ENCODE measurements at regions not wholly inside any gene's neighbourhood (a gene's known extent, or its start where the extent isn't known, plus 50 kb on each side); places are given as distances from the start of the nearest gene placed in this dataset.

- Mint-ChIP-seq H3K36me3 (no peaks in the 10 kb centered on the region), H3K27ac (no peak overlapping the region), H3K27me3 (no peaks in the 10 kb centered on the region), H3K9me3 (no peaks in the 10 kb centered on the region), H3K4me1 (no peaks in the 10 kb centered on the region), H3K4me3 (no peak overlapping the region)
- no peak for ATAC-seq (replicated peaks)
- DNase-seq = no peak
These were observed 197.4 kb upstream of the POU3F2 start for GRCh38 chr6:98636941-98637340.

DNA sequence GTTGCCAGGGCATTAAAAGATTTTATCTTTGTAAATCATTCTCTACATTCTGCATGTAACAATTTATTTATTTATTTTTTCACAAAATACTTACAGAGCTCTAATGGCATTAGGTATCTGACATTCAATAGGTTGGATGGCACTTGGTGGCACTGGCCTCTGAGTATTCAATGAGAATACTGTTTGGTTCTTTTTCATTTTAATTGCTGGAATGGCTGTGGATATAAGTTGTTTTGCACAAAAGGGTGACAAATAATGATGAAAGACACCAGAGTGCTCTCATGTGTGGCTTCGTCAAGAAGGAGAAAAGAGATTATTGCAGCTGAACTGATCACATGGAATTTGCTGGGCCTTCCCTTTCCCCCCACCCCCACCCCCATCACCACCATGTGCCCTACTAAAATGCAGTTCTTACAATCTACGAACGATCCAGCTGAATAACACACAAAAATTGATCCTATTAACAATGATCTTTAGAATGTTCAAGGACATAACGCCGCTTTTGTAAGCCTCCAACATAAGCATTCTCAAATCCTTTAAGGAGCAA, 195.2 kb upstream of the POU3F2 start:
- H3K4me1 Mint-ChIP-seq = no peaks in the 10 kb centered on the region
- no peaks in the 10 kb centered on the region for H3K27me3 Mint-ChIP-seq
- no peak overlapping the region for H3K4me3 Mint-ChIP-seq
- H3K9me3 Mint-ChIP-seq = no peaks in the 10 kb centered on the region
- no peak overlapping the region for H3K27ac Mint-ChIP-seq
- H3K36me3 Mint-ChIP-seq = no peaks in the 10 kb centered on the region
- no peak for DNase-seq
- ATAC-seq (replicated peaks) = no peak

- Mint-ChIP-seq H3K9me3 (no peaks in the 10 kb centered on the region), H3K36me3 (no peaks in the 10 kb centered on the region), H3K27me3 (no peaks in the 10 kb centered on the region), H3K4me1 (no peaks in the 10 kb centered on the region), H3K27ac (no peak overlapping the region), H3K4me3 (no peak overlapping the region)
- DNase-seq (no peak), ATAC-seq (replicated peaks) (no peak)
These were observed 194.0 kb upstream of the POU3F2 start for GRCh38 chr6:98640366-98640765.

DNA sequence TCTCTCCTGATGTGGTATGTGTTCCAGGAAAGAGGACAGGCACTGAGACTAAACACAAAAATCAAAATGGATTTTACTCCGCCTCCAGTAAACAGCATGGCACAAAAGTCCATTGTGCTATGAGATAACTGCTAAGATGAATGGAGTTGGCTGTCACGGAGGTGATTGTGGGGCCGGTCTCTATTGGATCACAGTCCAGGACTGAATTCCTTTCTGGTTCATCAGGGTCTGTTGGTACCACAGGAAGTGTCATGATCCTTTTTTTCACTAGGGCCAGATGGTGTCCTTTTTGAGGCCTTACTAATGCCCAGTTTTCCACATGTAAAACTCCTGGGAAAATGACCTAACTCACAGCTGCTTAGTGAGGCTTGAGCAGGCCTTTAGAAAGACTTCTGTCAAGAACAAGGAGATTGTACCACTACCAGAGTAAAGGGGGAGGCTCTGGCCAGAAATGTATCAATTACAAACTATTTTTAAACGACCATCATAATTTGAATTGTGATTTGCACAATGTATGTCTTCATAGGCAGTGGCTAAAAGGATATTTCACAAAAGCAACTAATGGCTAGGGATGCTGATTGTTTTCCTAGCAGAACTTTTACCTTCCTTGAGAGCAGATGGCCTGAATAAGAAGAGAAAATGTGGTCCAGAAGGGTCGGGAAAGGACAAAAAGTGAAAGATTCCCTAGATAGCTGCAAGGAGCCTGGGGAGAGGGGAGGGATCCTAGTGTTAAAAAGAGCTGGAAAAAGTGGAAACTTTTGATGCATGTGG, 192.2 kb upstream of the POU3F2 start:
- Mint-ChIP-seq H3K36me3 (no peaks in the 10 kb centered on the region), H3K27me3 (no peaks in the 10 kb centered on the region), H3K9me3 (no peaks in the 10 kb centered on the region)

DNA sequence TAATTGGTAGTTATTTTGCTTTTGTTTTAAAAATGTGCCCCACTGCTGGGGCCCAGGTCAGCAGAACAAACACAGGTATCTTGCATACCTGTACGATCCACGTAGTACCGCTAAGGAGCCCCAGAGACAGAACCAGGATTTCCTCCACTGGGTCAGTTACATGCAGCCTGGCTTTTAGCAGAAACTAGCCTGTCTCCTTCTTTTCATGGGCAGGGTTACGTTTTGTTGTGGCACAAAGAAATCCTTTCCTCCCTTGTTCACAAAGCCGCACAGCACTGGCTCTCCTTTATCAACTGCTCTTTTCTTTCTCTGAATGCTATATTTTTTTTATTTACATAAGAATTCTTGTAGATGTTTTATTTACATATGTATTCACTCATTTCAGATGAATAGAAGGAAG, 190.3 kb upstream of the POU3F2 start:
- H3K36me3 Mint-ChIP-seq = no peaks in the 10 kb centered on the region
- H3K27me3 Mint-ChIP-seq = no peaks in the 10 kb centered on the region
- ATAC-seq (replicated peaks) (no peak), DNase-seq (no peak)
- H3K4me3 Mint-ChIP-seq = no peak overlapping the region
- H3K4me1 Mint-ChIP-seq = no peaks in the 10 kb centered on the region
- H3K9me3 Mint-ChIP-seq = no peaks in the 10 kb centered on the region
- no peak overlapping the region for H3K27ac Mint-ChIP-seq

More for the DNA sequence above, 192.2 kb upstream of the POU3F2 start:
- ATAC-seq (replicated peaks) (no peak), DNase-seq (no peak)
- no peak overlapping the region for H3K4me3 Mint-ChIP-seq
- no peaks in the 10 kb centered on the region for H3K4me1 Mint-ChIP-seq
- H3K27ac Mint-ChIP-seq = no peak overlapping the region

- Mint-ChIP-seq H3K27ac (no peak overlapping the region), H3K36me3 (no peaks in the 10 kb centered on the region), H3K9me3 (no peaks in the 10 kb centered on the region), H3K27me3 (no peaks in the 10 kb centered on the region), H3K4me1 (no peaks in the 10 kb centered on the region), H3K4me3 (no peak overlapping the region)
- DNase-seq (no peak), ATAC-seq (replicated peaks) (no peak)
These were observed 186.0 kb upstream of the POU3F2 start for GRCh38 chr6:98648211-98648914.

GRCh38 chr6:98650941-98651340, 183.4 kb upstream of the POU3F2 start:
- no peaks in the 10 kb centered on the region for H3K9me3 Mint-ChIP-seq
- H3K36me3 Mint-ChIP-seq = no peaks in the 10 kb centered on the region
- no peak overlapping the region for H3K27ac Mint-ChIP-seq
- H3K4me1 Mint-ChIP-seq = no peaks in the 10 kb centered on the region
- H3K4me3 Mint-ChIP-seq = no peak overlapping the region
- DNase-seq = no peak
- ATAC-seq (replicated peaks) = no peak
- H3K27me3 Mint-ChIP-seq = no peaks in the 10 kb centered on the region

DNA sequence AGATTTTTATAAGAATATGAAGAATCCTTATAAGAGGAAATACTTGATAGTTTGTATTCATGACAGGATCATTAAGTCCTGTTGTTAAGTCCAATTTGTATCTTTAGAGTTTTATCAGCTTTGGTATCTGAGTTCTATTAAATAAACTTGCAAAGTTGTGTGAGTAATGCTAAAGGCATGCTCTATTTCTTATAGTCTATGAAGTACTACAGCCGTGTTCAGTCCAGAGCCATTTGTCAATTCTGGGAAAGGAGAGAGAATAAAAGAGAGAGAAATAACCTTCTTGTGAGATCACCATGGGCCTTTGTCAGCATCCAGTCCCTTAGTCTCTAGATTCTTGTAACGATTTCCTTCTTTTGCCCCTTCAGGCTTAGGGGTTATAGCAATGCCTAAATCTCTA, 181.2 kb upstream of the POU3F2 start:
- H3K27ac Mint-ChIP-seq = no peak overlapping the region
- H3K9me3 Mint-ChIP-seq = no peaks in the 10 kb centered on the region
- no peak for ATAC-seq (replicated peaks)
- no peaks in the 10 kb centered on the region for H3K36me3 Mint-ChIP-seq
- H3K27me3 Mint-ChIP-seq = no peaks in the 10 kb centered on the region
- no peak for DNase-seq
- H3K4me1 Mint-ChIP-seq = no peaks in the 10 kb centered on the region
- H3K4me3 Mint-ChIP-seq = no peak overlapping the region

DNA sequence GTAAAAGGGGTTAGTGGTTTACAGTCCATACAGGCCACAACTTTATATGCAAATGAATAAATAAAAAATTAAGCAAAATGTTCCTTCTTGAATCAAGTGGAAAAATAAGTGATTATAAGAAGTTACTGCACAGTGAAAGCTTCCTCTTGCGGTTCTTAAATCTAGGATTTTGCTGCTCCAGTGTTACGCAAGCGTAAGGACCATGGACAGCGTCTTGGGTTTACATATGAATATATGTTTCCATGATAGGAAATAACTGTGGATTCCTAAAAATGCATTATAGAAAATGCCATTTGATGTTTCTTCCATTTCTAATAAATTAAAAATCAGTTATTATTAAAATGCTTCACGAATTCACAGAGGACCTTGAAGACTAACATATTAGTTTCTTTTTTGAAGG, 176.6 kb upstream of the POU3F2 start:
- Mint-ChIP-seq H3K36me3 (no peaks in the 10 kb centered on the region), H3K9me3 (no peaks in the 10 kb centered on the region), H3K27ac (no peak overlapping the region), H3K4me3 (no peak overlapping the region), H3K27me3 (no peaks in the 10 kb centered on the region), H3K4me1 (no peaks in the 10 kb centered on the region)
- DNase-seq (no peak), ATAC-seq (replicated peaks) (no peak)

GRCh38 chr6:98669371-98669770, 165.0 kb upstream of the POU3F2 start:
- Mint-ChIP-seq H3K4me1 (no peaks in the 10 kb centered on the region), H3K27me3 (no peaks in the 10 kb centered on the region), H3K9me3 (no peaks in the 10 kb centered on the region)

DNA sequence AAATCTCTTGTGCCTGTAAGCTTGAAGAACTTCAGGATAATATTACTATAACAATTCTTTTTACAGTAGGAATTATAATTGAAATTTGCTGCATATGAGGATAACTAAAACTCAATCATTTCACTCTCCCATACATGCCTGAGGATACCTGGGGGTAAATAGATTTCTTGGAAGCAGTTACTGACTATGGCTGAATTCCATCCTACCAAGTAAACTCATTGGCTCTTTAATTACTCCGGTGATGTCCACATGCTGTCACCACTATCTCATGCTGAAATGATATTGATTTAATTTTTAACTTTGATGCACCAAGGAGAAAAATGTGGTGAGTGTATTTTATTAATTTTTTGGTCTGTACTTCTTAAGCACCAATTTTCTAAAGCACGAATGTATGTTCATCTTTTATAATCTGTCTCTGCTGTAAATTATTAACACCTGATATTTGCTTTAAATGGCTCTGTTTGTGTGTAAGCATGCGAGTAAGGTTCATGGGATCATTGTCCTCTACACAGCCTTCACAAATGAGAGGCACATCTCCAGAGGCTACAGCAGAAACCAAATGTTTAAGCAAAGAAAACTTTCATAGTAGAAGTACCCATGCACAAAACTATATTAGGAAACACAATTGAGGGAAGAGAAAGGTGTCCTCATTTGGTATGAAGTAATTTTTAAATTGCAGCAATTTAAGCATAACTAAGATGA, 164.2 kb upstream of the POU3F2 start:
- Mint-ChIP-seq H3K27me3 (no peaks in the 10 kb centered on the region), H3K27ac (no peak overlapping the region), H3K36me3 (no peaks in the 10 kb centered on the region), H3K4me1 (no peaks in the 10 kb centered on the region), H3K9me3 (no peaks in the 10 kb centered on the region), H3K4me3 (no peak overlapping the region)
- ATAC-seq (replicated peaks) (no peak), DNase-seq (no peak)

More at GRCh38 chr6:98669371-98669770, 165.0 kb upstream of the POU3F2 start:
- ATAC-seq (replicated peaks) (no peak), DNase-seq (no peak)
- H3K27ac Mint-ChIP-seq = no peak overlapping the region
- no peak overlapping the region for H3K4me3 Mint-ChIP-seq
- no peaks in the 10 kb centered on the region for H3K36me3 Mint-ChIP-seq

DNA sequence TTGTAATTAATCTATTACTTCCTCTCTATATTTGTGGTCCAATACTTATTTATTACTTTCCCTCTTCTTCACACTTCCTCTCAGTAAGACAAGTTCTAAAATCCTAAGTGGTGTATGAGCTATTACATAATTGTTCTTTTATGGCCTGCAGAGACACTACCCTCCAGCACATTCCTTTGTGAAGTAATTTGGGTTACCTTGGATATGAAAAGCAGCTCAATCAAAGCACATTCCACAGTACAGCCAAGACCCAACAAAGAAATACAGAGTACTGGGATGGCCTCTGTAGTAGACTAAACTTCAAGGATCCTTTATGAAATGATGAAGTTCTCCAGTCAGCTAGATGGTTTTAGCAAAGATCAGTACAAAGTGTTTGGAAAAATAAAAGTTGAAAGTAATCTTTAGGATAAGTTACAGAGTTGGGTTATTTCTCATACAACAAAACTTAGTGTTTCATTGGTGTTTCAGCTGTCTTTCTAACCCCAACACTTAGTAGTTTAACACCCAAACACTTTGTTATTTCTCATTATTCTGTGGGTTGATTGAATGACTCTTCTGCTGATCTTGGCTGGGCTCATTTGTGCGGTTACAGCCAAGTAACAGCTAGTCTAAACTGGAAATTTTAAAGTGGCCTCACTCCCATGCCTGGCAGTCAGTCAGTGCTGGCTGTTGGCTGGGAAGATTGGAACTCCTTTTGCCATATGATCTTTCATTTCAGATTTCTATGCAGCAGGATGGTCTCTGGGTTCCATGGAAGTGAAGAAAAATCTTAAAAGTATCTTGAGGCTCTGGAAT, 161.5 kb upstream of the POU3F2 start:
- no peaks in the 10 kb centered on the region for H3K36me3 Mint-ChIP-seq
- H3K9me3 Mint-ChIP-seq = peaks cover 2 to 9% of the 10 kb centered on the region in 2 donors
- H3K4me3 Mint-ChIP-seq = no peak overlapping the region
- ATAC-seq (replicated peaks) = no peak
- no peak for DNase-seq
- no peak overlapping the region for H3K27ac Mint-ChIP-seq
- no peaks in the 10 kb centered on the region for H3K4me1 Mint-ChIP-seq
- no peaks in the 10 kb centered on the region for H3K27me3 Mint-ChIP-seq

DNA sequence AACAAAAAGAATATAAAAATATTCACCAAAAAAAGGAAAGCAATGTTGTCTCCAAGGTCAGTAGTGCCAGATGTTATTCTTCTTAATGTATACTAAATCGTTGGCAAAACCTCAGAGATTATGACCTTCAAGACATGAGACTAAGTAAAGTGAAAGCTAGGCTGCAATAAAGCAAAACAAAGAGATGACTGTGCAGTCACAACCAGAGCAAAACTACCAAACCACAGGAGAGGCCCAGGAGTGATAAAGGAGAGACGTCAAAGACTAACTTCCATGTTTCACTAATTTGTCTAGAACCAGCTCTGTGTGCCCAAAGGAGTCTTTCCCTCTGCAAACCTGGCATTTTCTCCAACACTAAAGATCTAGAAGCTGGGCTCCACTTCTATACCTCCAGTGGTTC, 155.9 kb upstream of the POU3F2 start:
- Mint-ChIP-seq H3K9me3 (peaks cover 2 to 13% of the 10 kb centered on the region in 2 donors), H3K27me3 (no peaks in the 10 kb centered on the region), H3K4me1 (no peaks in the 10 kb centered on the region), H3K4me3 (no peak overlapping the region), H3K36me3 (no peaks in the 10 kb centered on the region), H3K27ac (no peak overlapping the region)
- ATAC-seq (replicated peaks) = no peak
- DNase-seq = no peak

DNA sequence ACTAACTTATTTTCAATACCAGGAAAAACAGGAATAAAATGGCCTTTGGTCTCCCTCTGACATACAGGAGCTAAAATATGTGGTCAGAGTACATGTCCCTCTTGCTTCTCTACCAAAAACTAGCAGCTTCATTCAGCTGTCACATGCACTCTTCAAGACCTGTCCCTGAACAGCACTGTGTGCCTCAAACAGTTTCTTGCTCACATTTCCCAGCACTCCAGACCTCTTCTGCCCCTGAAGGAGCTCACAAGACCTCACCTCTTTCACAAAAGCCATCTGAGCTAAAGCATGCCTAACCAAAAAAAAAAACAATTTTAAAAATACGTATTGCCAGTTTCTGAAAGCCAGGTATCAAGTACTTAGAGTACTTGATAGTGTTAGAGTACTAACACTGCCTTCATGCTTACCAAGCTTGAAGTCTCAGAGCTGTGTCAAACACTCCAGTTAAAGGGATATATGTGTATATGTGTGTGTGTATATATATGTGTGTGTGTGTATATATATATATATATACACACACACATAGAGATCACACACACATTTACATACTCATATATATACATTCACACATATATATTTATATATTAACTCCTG, 148.3 kb upstream of the POU3F2 start:
- H3K9me3 Mint-ChIP-seq = no peaks in the 10 kb centered on the region
- H3K4me3 Mint-ChIP-seq = no peak overlapping the region
- no peaks in the 10 kb centered on the region for H3K4me1 Mint-ChIP-seq
- no peak overlapping the region for H3K27ac Mint-ChIP-seq
- H3K36me3 Mint-ChIP-seq = no peaks in the 10 kb centered on the region
- ATAC-seq (replicated peaks) (no peak), DNase-seq (no peak)
- H3K27me3 Mint-ChIP-seq = no peaks in the 10 kb centered on the region

Data from stimulated activated naive B cell treated with anti-CD40 and anti-IgM and Interleukin-4, amounts not matched to agents 10 μg/mL and 1 μg/mL and 100 μg/mL, for 72 hours (primary cell).